GM21367 (cell line): ENCODE measurements at regions not wholly inside any gene's neighbourhood (a gene's known extent, or its start where the extent isn't known, plus 50 kb on each side); places are given as distances from the start of the nearest gene placed in this dataset.
"Not testable (repeated sequence)": the region's sequence is repeated elsewhere in the genome, so short reads cannot be mapped to it uniquely, and the experiment has no call there.

Source experiments
- ATAC-seq: cut with Tn5 transposase; IDR thresholded peaks from one replicate; pipeline ENCODE4 v1.9.1; 2021; ENCODE audit not compliant: unreplicated experiment

- no peak for ATAC-seq
Measured at GRCh38 chr22:49004484-49005399, 822.9 kb downstream of the BRD1 start.

GRCh38 chr22:48997605-48998004 lies 830.1 kb downstream of the BRD1 start:
- ATAC-seq = not testable (repeated sequence)

- ATAC-seq = no peak
Measured at GRCh38 chr22:48993655-48994054, 834.0 kb downstream of the BRD1 start.

GRCh38 chr22:48984639-48985038 lies 843.0 kb downstream of the BRD1 start:
- no peak for ATAC-seq

GRCh38 chr22:48982321-48982905 lies 845.3 kb downstream of the BRD1 start:
- no peak for ATAC-seq

GRCh38 chr22:48981371-48982061 lies 846.2 kb downstream of the BRD1 start:
- no peak for ATAC-seq

GRCh38 chr22:48980918-48981317 lies 846.8 kb downstream of the BRD1 start:
- no peak for ATAC-seq

- no peak for ATAC-seq
Measured at GRCh38 chr22:48980409-48980808, 847.3 kb downstream of the BRD1 start.

GRCh38 chr22:48979482-48979881 lies 848.2 kb downstream of the BRD1 start:
- ATAC-seq = no peak

GRCh38 chr22:48976556-48977535 lies 850.8 kb downstream of the BRD1 start:
- no peak for ATAC-seq

GRCh38 chr22:48975886-48976285 lies 851.8 kb downstream of the BRD1 start:
- no peak for ATAC-seq

GRCh38 chr22:48975316-48975741 lies 852.3 kb downstream of the BRD1 start:
- no peak for ATAC-seq

GRCh38 chr22:48974443-48975315 lies 853.0 kb downstream of the BRD1 start:
- no peak for ATAC-seq

GRCh38 chr22:48973694-48974041 lies 854.0 kb downstream of the BRD1 start:
- no peak for ATAC-seq

- no peak for ATAC-seq
Measured at GRCh38 chr22:48972979-48973693, 854.5 kb downstream of the BRD1 start.

GRCh38 chr22:48968201-48968959 lies 859.3 kb downstream of the BRD1 start:
- no peak for ATAC-seq

- no peak for ATAC-seq
Measured at GRCh38 chr22:48963405-48963804, 864.3 kb downstream of the BRD1 start.

GRCh38 chr22:48961705-48962104 lies 866.0 kb downstream of the BRD1 start:
- no peak for ATAC-seq
